ENCODE measurements at regions not wholly inside any gene's neighbourhood (a gene's known extent, or its start where the extent isn't known, plus 50 kb on each side); places are given as distances from the start of the nearest gene placed in this dataset.

GRCh38 chr3:164267053-164267452 is 811.2 kb downstream of the SI start:
- H3K4me3 ChIP-seq (ENCODE audit: low read depth, low read length, poor library complexity, severe bottlenecking) = no peak overlapping the region
- H3K27me3 ChIP-seq (ENCODE audit: insufficient read depth, low read length) = no peaks in the 10 kb centered on the region
- H3K79me2 ChIP-seq (ENCODE audit: insufficient read depth, low read length) = no peaks in the 10 kb centered on the region
- no peak overlapping the region for H3K27ac ChIP-seq (ENCODE audit: low read depth, low read length, poor library complexity, severe bottlenecking)
- H3K4me1 ChIP-seq (ENCODE audit: insufficient read depth, low read length, severe bottlenecking) = no peaks in the 10 kb centered on the region
- H3K9me2 ChIP-seq (ENCODE audit: low read depth, low read length) = no peaks in the 10 kb centered on the region
- TF ChIP-seq EZH2 (IDR thresholded peaks at IDR 0.05; ENCODE audit: borderline replicate concordance, low read length) (no peak), CTCF (IDR thresholded peaks at IDR 0.05; ENCODE audit: low read length) (no peak)
- H3F3A ChIP-seq (ENCODE audit: insufficient read depth, low read length) = no peaks in the 10 kb centered on the region
- no peaks in the 10 kb centered on the region for H3K9me3 ChIP-seq (ENCODE audit: low read length)
- no peaks in the 10 kb centered on the region for H3K36me3 ChIP-seq (ENCODE audit: insufficient read depth, low read length)
- H3K9ac ChIP-seq (ENCODE audit: low read length) = no peak overlapping the region
- H4K20me1 ChIP-seq (ENCODE audit: insufficient read depth, low read length) = no peaks in the 10 kb centered on the region
- H3K4me2 ChIP-seq (ENCODE audit: low read length) = no peak overlapping the region
- no peak overlapping the region for H2AFZ ChIP-seq (ENCODE audit: low read length)

- no peak overlapping the region for H3K4me3 ChIP-seq (ENCODE audit: low read depth, low read length, poor library complexity, severe bottlenecking)
Observed at GRCh38 chr3:164250923-164251322, 827.4 kb downstream of the SI start.

GRCh38 chr3:164236851-164237250 is 841.4 kb downstream of the SI start:
- H3K79me2 ChIP-seq (ENCODE audit: insufficient read depth, low read length) = no peaks in the 10 kb centered on the region
- no peaks in the 10 kb centered on the region for H3K27me3 ChIP-seq (ENCODE audit: insufficient read depth, low read length)
- H3K27ac ChIP-seq (ENCODE audit: low read depth, low read length, poor library complexity, severe bottlenecking) = no peak overlapping the region
- no peaks in the 10 kb centered on the region for H3K9me2 ChIP-seq (ENCODE audit: low read depth, low read length)
- H4K20me1 ChIP-seq (ENCODE audit: insufficient read depth, low read length) = no peaks in the 10 kb centered on the region
- no peaks in the 10 kb centered on the region for H3K4me1 ChIP-seq (ENCODE audit: insufficient read depth, low read length, severe bottlenecking)
- no peaks in the 10 kb centered on the region for H3K9me3 ChIP-seq (ENCODE audit: low read length)
- TF ChIP-seq CTCF (IDR thresholded peaks at IDR 0.05; ENCODE audit: low read length) = no peak
- TF ChIP-seq EZH2 (IDR thresholded peaks at IDR 0.05; ENCODE audit: borderline replicate concordance, low read length) = no peak
- H3F3A ChIP-seq (ENCODE audit: insufficient read depth, low read length) = no peaks in the 10 kb centered on the region
- H3K9ac ChIP-seq (ENCODE audit: low read length) = no peak overlapping the region
- H3K36me3 ChIP-seq (ENCODE audit: insufficient read depth, low read length) = no peaks in the 10 kb centered on the region
- no peak overlapping the region for H3K4me3 ChIP-seq (ENCODE audit: low read depth, low read length, poor library complexity, severe bottlenecking)
- H3K4me2 ChIP-seq (ENCODE audit: low read length) = no peak overlapping the region
- no peak overlapping the region for H2AFZ ChIP-seq (ENCODE audit: low read length)

More at GRCh38 chr3:164250923-164251322, 827.4 kb downstream of the SI start:
- Histone ChIP-seq H3K9ac (ENCODE audit: low read length) (no peak overlapping the region), H3K27me3 (ENCODE audit: insufficient read depth, low read length) (no peaks in the 10 kb centered on the region), H3K27ac (ENCODE audit: low read depth, low read length, poor library complexity, severe bottlenecking) (no peak overlapping the region), H3K4me1 (ENCODE audit: insufficient read depth, low read length, severe bottlenecking) (no peaks in the 10 kb centered on the region), H4K20me1 (ENCODE audit: insufficient read depth, low read length) (no peaks in the 10 kb centered on the region), H2AFZ (ENCODE audit: low read length) (no peak overlapping the region), H3K4me2 (ENCODE audit: low read length) (no peak overlapping the region), H3K36me3 (ENCODE audit: insufficient read depth, low read length) (no peaks in the 10 kb centered on the region), H3K9me3 (ENCODE audit: low read length) (no peaks in the 10 kb centered on the region), H3K79me2 (ENCODE audit: insufficient read depth, low read length) (no peaks in the 10 kb centered on the region), H3F3A (ENCODE audit: insufficient read depth, low read length) (no peaks in the 10 kb centered on the region), H3K9me2 (ENCODE audit: low read depth, low read length) (no peaks in the 10 kb centered on the region)
- no peak for TF ChIP-seq CTCF (IDR thresholded peaks at IDR 0.05; ENCODE audit: low read length)
- no peak for TF ChIP-seq EZH2 (IDR thresholded peaks at IDR 0.05; ENCODE audit: borderline replicate concordance, low read length)
